Suppressor macrophage treated with lipopolysaccharide for 4 hours (primary cell): ENCODE measurements at regions not wholly inside any gene's neighbourhood (a gene's known extent, or its start where the extent isn't known, plus 50 kb on each side); places are given as distances from the start of the nearest gene placed in this dataset.

Source experiments
- DNase-seq: peaks from one replicate; pipeline ENCODE4 v3.0.0-alpha.2; 2020

GRCh38 chr4:187190390-187190789 is 466.7 kb upstream of the FAT1 start:
- DNase-seq = no peak

- no peak for DNase-seq
Observed at GRCh38 chr4:187191676-187192075, 468.0 kb upstream of the FAT1 start.

GRCh38 chr4:187192266-187192665 is 468.6 kb upstream of the FAT1 start:
- DNase-seq = no peak

DNA sequence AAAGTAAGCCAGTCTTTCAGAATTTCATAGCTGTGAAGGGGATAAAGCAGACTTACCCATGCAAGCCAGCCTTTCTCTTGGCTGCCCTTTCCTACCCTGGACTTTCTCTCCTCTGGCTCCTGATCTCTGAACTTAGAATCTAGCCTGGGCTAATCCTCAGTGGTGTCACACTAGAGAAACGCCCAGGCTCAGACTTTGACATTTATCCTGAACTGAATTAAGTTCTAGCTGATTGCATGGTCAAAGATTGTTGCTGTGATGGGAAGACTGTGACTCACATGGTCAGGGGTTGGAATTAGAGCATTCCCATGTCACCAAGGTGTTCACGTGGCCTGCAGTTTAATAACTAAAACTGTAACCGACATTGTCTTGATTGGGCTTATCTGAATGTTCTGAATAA is 469.5 kb upstream of the FAT1 start:
- DNase-seq = no peak

DNA sequence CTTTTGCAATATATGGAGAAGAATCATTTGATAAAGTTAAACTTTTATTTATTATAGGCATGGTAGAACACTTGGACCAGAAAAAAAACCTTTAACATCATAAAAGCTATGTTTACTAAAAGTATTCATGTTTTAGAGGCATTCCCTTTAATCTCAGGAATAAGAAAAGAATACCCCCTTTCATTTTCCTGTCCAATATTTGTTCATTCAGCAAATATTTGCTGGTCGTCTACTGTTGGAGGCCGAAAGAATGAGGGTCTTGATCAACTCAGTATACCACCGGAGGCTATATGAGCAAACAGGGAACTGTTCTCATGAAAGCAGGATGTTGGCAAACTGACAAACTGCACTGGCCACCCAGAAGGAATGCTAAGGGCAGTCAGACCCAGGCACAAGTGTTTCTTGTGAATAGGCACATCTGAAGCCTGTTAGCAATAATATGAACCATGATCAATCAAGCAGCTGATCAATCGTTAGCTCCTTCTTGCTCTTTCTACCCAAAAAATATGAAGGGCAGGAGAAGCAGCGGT is 480.8 kb upstream of the FAT1 start:
- no peak for DNase-seq

GRCh38 chr4:187207931-187208330 is 484.3 kb upstream of the FAT1 start:
- no peak for DNase-seq

GRCh38 chr4:187208651-187209050 is 485.0 kb upstream of the FAT1 start:
- DNase-seq = no peak

GRCh38 chr4:187209921-187210613 is 486.4 kb upstream of the FAT1 start:
- no peak for DNase-seq

GRCh38 chr4:187212446-187213080 is 488.9 kb upstream of the FAT1 start:
- no peak for DNase-seq

GRCh38 chr4:187215438-187215837 is 491.8 kb upstream of the FAT1 start:
- no peak for DNase-seq

GRCh38 chr4:187218705-187219245 is 495.1 kb upstream of the FAT1 start:
- DNase-seq = no peak

- no peak for DNase-seq
Observed at GRCh38 chr4:187224560-187224959, 500.9 kb upstream of the FAT1 start.

GRCh38 chr4:187227907-187228704 is 504.4 kb upstream of the FAT1 start:
- no peak for DNase-seq

- DNase-seq = no peak
Observed at GRCh38 chr4:187232196-187232595, 508.5 kb upstream of the FAT1 start.

- DNase-seq = no peak
Observed at GRCh38 chr4:187232796-187233195, 509.1 kb upstream of the FAT1 start.

GRCh38 chr4:187235456-187236170 is 512.0 kb upstream of the FAT1 start:
- no peak for DNase-seq

GRCh38 chr4:187236209-187236890 is 512.7 kb upstream of the FAT1 start:
- DNase-seq = no peak

DNA sequence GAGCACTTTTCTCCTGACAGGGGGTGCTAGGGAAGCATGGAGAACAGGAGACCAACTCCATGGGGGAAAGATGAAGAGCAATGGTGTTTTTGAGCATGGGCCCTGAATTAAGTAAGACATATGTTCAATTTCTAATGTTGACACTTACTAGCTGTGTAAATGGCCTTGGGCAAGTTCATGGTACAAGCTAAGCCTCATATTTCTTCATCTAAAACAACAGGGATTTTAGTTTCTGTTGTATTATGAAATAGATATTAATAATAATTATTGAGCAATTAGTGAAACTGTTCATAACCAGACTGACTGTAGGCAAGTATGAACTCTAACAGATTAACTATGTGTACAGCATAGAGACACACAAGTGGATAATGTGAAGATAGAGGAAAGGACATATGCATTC is 515.0 kb upstream of the FAT1 start:
- DNase-seq = no peak

DNA sequence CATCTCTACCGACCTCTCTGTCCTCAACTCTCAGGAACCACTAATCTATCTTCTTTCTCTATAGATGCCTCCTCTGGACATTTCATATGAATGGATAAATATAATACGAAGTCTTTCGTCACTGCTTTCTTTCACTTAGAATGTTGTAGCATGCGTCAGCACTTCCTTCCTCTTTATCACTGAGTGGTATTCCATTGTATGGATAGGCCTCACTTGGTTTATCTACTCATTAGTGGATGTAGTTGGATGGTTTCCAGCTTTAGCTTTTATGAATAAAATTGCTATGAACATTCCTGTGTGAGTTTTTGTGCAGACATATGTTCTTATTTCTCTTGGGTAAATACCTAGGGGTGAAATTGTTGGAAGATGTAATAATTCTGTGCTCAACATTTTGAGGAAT is 528.2 kb upstream of the FAT1 start:
- DNase-seq = no peak

GRCh38 chr4:187256897-187257296 is 533.2 kb upstream of the FAT1 start:
- DNase-seq = no peak

GRCh38 chr4:187258651-187259401 is 535.2 kb upstream of the FAT1 start:
- DNase-seq = no peak
